ENCODE measurements at regions not wholly inside any gene's neighbourhood (a gene's known extent, or its start where the extent isn't known, plus 50 kb on each side); places are given as distances from the start of the nearest gene placed in this dataset.

DNA sequence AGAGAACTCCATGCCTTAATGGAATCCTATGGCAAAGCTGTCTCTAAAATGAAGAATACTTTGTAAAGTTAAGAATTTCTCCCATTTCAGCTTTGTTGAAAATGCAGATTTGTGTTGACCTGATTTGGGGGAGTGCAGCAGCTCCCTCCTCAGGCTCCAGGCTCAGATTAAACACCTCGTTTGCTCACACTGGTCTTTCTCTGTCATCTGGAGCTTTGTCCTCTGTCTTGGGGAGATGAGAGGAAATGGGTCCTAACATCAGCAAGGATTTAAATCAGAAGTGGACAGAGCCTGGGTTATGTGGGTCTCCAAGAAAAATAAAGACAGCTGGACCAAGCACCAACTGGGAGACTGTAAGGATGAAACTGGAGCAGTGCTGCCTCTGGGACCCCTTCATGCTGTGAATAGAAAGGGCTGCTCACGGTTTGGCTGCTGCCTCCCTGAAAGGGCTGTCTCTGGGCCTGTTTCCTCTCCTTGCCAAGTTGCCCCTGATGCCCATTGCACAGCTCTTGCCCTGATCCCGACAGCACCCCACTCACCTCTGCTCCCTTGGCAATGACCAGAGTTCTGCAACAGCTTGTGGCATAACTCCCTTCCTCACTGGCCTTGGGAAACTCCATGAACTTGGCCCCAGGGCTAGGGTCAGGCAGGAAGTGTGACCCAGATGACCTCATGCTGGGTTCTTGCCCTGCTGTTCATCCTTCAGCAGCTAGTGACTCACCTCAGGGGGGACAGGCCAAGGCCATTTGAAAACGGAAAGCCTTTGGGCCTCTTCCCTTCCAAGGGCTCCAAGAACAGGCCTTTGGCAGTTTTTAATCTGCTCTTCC, 197.2 kb downstream of the CYP26B1 start:
- DNase-seq (ENCODE audit: low spot score) (no peak), ATAC-seq (no peak)
- H3K27ac Mint-ChIP-seq, result no peak overlapping the region
- H3K4me1 Mint-ChIP-seq (ENCODE audit: low read depth in 2 of 2), result no peaks in the 10 kb centered on the region
- H3K9me3 Mint-ChIP-seq, result peaks cover 3% of the 10 kb centered on the region
- H3K27me3 Mint-ChIP-seq, result peaks cover 8 to 34% of the 10 kb centered on the region in 2 donors
- H3K4me3 Mint-ChIP-seq, result no peak overlapping the region
- H3K36me3 Mint-ChIP-seq, result no peaks in the 10 kb centered on the region

DNA sequence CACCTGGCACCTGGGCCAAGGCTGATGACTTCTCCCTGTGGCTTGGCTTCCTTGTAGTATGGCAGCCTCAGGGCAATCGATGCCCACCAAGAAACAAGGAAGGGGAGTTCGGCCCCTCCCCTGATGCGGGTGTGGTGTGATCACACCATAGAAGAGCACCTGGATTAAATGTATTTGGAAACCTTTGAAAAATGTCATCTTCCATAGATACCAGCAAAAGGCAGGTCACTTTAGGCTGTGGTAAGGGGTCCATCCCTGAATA, 198.2 kb downstream of the CYP26B1 start:
- ATAC-seq, result peak in 1 of 2 donors; percentile 7
- Mint-ChIP-seq H3K27ac (no peak overlapping the region), H3K4me3 (no peak overlapping the region), H3K27me3 (peaks cover 6 to 27% of the 10 kb centered on the region in 2 donors), H3K36me3 (no peaks in the 10 kb centered on the region), H3K4me1 (ENCODE audit: low read depth in 2 of 2) (no peaks in the 10 kb centered on the region), H3K9me3 (no peaks in the 10 kb centered on the region)
- no peak for DNase-seq (ENCODE audit: low spot score)

DNA sequence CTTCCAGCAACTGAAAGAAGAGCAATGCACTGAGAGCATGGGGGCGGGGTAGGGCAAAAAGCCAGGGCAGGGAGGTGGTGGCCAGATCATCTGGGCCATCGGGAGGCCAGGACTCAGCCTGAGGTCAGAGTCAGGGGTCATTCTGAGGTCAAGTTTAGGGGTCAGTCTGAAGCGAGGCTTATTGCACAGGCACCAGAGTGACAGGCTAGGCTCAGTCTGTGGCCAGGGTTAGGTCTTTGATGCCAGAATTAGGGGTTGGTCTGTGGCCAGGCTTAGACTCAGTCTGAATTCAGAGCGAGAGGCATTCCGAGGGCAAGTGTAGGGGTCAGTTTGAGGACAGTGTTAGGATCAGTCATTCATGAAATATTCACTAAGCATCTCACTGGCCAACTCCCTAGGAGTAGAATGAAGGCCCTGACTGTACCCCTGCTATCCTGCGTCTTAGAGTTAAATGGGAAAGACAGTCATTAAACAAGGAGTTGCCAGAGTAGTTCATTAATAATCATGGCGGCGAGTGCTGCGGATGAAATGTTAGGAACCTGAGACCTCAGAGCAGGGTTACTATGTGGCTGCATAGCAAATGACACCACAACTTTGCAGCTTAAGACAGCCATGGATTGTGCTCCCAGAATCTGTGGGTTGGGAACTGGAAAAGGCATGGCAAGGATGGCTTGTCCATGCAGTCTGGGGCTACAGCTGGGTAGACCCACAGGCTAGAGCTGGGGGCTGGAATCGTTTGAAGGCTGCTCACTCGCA, 198.7 kb downstream of the CYP26B1 start:
- ATAC-seq, result peak in 1 of 2 donors; percentile 18
- H3K4me1 Mint-ChIP-seq (ENCODE audit: low read depth in 2 of 2), result no peaks in the 10 kb centered on the region
- peaks cover 3 to 24% of the 10 kb centered on the region in 2 donors for H3K27me3 Mint-ChIP-seq
- H3K9me3 Mint-ChIP-seq, result no peaks in the 10 kb centered on the region
- H3K4me3 Mint-ChIP-seq, result no peak overlapping the region
- no peaks in the 10 kb centered on the region for H3K36me3 Mint-ChIP-seq
- H3K27ac Mint-ChIP-seq, result no peak overlapping the region
- DNase-seq (ENCODE audit: low spot score), result no peak

DNA sequence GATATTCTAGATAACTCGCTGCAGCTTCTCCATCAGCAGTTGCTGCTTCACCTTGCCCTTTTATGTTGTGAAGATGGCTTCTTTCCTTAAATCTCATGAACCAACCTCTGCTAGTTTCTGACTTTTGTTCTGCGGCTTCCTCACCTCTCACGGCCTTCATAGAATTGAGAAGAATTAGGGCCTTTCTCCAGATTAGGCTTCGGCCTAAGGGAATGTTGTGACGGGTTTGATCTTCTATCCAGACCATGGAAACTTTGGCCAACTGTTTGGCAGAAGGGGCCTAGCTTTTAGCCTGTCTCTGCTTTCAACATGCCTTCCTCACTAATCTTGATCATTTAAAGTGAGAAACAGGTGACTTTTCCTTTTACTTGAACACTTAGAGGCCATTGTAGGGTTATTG, 199.9 kb downstream of the CYP26B1 start:
- Mint-ChIP-seq H3K9me3 (no peaks in the 10 kb centered on the region), H3K36me3 (no peaks in the 10 kb centered on the region), H3K4me3 (no peak overlapping the region), H3K27me3 (peaks cover 3 to 18% of the 10 kb centered on the region in 2 donors), H3K27ac (no peak overlapping the region), H3K4me1 (ENCODE audit: low read depth in 2 of 2) (no peaks in the 10 kb centered on the region)
- DNase-seq (ENCODE audit: low spot score) (no peak), ATAC-seq (no peak)

DNA sequence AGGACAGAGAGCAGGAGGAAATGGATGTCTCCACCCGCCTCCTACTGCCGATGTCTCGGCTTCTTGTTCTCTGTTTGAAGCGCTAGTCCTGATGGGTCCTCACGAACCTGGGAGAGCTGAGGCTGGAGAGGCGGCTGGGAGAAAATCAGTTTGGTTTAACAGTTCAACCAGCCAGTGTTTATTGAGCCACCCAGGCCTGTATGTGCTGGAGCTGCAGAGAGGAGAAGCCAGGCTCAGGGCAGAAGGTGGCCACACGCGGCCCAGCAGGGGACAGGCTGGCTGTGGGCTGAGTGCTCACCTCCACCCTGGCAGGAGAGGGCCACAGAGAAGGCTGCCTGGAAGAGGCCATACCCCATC, 202.1 kb downstream of the CYP26B1 start:
- no peaks in the 10 kb centered on the region for H3K4me1 Mint-ChIP-seq (ENCODE audit: low read depth in 2 of 2)
- H3K9me3 Mint-ChIP-seq, result no peaks in the 10 kb centered on the region
- ATAC-seq, result no peak
- no peak for DNase-seq (ENCODE audit: low spot score)
- H3K27ac Mint-ChIP-seq, result no peak overlapping the region
- H3K4me3 Mint-ChIP-seq, result no peak overlapping the region
- peaks cover 6 to 16% of the 10 kb centered on the region in 2 donors for H3K27me3 Mint-ChIP-seq
- H3K36me3 Mint-ChIP-seq, result no peaks in the 10 kb centered on the region

DNA sequence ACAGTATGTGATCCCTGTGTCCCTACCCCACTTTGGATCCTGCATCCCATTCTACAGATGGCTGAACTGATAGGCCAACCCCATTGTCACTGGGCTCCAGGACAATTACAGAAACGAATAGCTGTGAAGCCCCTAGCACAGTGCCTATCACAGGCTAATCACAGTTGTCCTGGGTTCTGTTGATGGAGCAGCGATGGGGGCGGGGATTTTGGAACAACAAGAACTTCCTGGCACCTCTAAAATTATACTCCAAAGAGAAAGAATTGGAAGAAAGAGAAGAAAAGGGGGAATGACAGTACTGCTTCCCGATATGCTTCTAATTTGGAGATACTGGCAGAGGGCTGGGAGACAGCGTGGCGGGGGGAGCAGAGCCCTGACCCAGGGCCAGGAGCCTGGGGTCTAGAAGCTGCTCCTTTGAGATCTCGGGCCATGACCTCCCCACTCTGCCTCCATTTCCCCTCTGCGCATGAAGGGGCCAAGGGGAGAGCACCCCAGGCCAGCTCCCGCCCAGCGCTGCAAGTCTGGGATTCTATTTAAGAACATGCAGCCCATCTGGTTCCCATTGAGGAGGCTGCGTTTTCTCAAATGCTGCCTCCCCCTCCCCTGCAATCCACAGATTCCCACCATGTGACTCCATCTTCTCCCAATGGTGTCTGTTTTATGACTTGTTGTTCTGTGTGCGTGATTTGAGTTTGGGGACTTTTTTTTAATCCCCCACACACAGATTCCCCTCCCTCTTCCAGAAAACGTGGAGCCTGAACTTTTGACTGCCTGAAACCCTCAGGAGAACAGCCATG, 202.7 kb downstream of the CYP26B1 start:
- no peak overlapping the region for H3K27ac Mint-ChIP-seq
- H3K4me1 Mint-ChIP-seq (ENCODE audit: low read depth in 2 of 2), result no peaks in the 10 kb centered on the region
- H3K27me3 Mint-ChIP-seq, result peaks cover 6 to 16% of the 10 kb centered on the region in 2 donors
- DNase-seq (ENCODE audit: low spot score) (no peak), ATAC-seq (no peak)
- no peaks in the 10 kb centered on the region for H3K36me3 Mint-ChIP-seq
- H3K4me3 Mint-ChIP-seq, result no peak overlapping the region
- no peaks in the 10 kb centered on the region for H3K9me3 Mint-ChIP-seq

DNA sequence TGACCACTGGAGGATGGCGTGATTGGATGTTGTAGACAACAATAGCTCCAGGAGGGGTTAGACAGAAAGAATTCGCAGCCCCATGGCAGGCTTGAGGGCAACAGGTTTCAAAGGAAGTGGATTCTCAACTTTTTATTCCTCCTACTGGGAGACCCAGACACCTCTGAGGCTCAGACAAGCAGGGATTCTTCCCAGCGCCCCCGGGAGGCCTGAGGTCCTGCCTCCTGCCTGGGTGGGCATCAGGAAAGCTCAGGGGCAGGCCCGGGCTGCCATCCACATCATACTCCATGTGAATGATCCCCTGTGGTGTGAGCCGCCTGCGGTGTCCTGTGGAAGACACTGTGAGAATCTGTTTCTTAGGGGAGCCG, 203.5 kb downstream of the CYP26B1 start:
- H3K9me3 Mint-ChIP-seq, result no peaks in the 10 kb centered on the region
- H3K36me3 Mint-ChIP-seq, result no peaks in the 10 kb centered on the region
- no peak overlapping the region for H3K27ac Mint-ChIP-seq
- no peaks in the 10 kb centered on the region for H3K4me1 Mint-ChIP-seq (ENCODE audit: low read depth in 2 of 2)
- no peak overlapping the region for H3K4me3 Mint-ChIP-seq
- H3K27me3 Mint-ChIP-seq, result peaks cover 6 to 16% of the 10 kb centered on the region in 2 donors
- ATAC-seq (no peak), DNase-seq (ENCODE audit: low spot score) (no peak)

DNA sequence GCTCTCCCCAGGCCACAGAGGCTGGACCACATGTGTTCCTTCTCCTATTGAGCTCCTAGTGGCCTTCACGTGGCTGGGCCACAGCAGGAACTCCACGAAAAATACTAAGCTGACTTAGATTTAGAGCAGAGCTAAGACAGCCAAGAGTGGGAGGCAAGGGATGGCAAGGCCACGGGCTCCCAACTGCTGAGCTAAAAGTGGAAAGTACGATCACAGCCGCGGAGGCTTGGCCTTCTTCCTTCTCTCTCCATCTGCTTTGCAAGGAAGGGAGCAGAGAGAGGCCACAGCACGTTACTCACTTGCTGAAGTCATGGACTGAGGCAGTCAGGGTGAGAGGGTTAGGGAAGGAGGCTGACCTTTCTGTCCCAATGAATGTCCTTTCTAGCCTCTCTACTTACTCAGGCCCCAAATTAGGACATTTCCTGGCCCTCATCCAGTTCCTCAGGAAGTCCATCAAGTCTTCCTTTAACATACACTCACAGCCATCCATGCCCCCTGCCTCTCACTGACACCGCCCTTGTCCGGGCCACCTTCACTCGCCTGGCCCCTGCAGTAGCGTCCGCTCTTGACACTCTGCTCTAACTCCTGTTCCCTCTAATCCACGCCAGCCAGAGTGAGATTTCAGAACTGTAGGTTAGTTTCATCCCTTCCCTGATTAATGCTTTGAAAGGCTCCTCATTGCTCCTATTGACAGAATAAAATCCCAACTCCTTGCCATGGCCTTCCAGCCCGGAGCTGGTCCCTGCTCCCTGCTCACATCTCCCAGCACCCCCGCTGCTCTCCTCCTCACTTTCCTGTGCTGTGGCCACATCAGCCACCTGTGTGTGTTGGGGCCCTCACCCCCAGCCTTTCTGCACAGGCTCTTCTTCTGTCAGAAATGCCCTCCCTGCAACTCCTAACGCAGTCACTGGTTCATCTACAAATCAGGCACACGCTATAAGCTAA, 204.2 kb downstream of the CYP26B1 start:
- Mint-ChIP-seq H3K27ac (no peak overlapping the region), H3K4me3 (no peak overlapping the region), H3K27me3 (peaks cover 4 to 12% of the 10 kb centered on the region in 2 donors), H3K36me3 (no peaks in the 10 kb centered on the region), H3K9me3 (no peaks in the 10 kb centered on the region), H3K4me1 (ENCODE audit: low read depth in 2 of 2) (no peaks in the 10 kb centered on the region)
- no peak for DNase-seq (ENCODE audit: low spot score)
- no peak for ATAC-seq

DNA sequence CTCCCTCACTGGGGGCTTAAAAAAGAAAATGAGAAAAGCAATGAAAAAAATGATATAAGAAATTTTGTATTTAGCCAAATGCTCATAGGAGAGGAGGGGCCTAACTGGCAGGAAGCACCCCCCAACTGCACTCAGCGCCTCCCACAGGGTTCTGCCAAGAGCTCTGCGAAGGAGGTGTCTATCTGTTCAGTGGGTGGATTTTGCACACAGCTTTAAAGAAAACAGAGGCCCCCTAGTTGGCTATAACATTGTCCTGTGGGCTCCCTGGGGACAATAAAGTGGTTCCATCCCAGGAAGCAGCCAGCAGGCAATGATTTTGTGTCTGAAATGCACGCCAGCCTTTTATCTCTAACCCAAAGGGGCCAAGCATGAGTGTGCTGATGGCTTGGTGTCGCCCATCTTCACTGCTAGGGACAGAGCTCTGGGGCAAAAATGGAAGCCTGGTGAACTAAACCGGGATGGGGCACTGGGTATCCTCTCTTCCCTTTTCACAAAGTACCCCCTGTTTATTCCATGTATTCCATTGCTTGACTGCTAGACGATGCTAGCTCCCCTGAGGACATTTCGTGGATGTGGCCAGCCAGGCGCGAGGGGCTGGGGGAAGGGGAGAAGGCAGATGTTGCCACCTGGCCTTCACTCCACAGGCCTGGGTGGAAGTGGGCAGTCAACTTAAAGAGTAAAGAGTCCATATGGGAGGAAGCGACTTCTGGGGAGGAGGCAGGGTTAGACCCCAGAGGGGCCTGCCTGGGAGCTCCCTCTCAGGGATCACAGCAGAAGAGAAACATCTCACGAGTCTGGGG, 205.7 kb downstream of the CYP26B1 start:
- Mint-ChIP-seq H3K36me3 (no peaks in the 10 kb centered on the region), H3K4me1 (ENCODE audit: low read depth in 2 of 2) (no peaks in the 10 kb centered on the region), H3K4me3 (no peak overlapping the region), H3K27ac (no peak overlapping the region), H3K9me3 (no peaks in the 10 kb centered on the region), H3K27me3 (peaks cover 3 to 8% of the 10 kb centered on the region in 2 donors)
- DNase-seq (ENCODE audit: low spot score) (no peak), ATAC-seq (no peak)

DNA sequence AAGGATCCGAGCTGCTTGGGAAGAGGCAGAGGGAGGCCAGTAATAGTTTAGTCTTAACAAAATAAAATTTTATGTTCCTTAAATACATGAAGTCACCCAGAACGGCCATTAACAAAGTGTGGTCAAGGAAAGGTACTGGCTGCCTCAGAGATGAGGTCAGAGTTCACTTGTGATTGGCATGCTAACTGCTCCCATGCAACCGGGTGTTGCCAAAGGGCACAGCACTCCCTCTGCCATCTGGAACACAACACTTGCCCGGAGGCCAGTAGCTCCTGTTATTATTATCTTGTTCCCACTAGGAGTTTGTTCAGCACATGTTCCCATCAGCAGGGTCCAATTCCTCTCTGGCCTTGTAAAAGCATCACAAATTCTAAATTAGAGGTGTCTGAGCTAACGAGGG, 207.0 kb downstream of the CYP26B1 start:
- no peaks in the 10 kb centered on the region for H3K36me3 Mint-ChIP-seq
- H3K27ac Mint-ChIP-seq, result no peak overlapping the region
- ATAC-seq (no peak), DNase-seq (ENCODE audit: low spot score) (no peak)
- H3K4me3 Mint-ChIP-seq, result no peak overlapping the region
- H3K27me3 Mint-ChIP-seq, result peaks cover 3 to 8% of the 10 kb centered on the region in 2 donors
- H3K9me3 Mint-ChIP-seq, result no peaks in the 10 kb centered on the region
- H3K4me1 Mint-ChIP-seq (ENCODE audit: low read depth in 2 of 2), result no peaks in the 10 kb centered on the region

DNA sequence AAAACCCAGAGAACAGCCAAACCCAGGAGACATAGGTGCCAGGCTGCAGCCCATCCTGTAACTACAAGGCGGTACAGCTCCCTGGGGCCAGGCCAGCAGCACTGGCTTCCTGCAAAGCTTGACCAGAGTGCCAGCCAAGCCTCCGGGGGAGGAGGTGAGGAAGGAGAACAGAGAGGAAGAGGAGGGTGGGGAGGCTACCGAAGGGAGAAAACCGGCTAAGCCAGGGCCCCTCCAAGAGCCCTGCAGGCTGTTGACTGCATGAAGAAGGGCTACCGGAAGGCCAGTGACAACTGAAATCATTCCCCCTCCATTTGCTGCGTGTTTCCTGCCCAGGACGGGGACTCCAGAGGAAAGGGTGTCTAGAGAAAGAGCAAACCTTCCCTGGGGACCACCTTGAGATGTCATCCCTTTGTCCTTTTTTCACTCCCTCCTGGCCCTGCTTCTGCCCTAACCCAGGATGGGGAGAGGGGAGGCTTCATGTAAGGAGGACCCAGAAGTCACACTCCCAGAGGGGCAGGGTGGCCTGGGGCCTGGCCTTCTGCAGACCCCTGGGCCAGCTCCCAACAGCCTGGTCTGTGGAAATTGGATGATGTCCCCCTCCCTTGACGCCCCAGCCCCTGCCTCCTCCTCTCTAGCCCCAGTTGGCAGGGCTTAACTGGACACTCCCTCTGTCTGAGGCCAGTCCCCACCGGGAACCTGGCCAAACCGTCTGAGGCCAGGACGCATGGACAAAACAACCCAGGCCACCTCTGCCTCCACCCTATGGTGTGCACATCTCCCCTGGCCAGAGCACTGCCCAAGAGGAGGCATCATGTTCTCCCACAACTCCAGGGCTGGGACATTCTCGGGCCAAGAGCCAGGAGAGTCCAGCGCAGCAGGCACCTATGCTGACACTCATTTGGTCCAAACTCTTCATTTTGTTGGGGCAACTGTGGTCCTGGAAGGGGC, 207.8 kb downstream of the CYP26B1 start:
- no peaks in the 10 kb centered on the region for H3K9me3 Mint-ChIP-seq
- no peak overlapping the region for H3K4me3 Mint-ChIP-seq
- H3K4me1 Mint-ChIP-seq (ENCODE audit: low read depth in 2 of 2), result no peaks in the 10 kb centered on the region
- no peak for DNase-seq (ENCODE audit: low spot score)
- H3K27me3 Mint-ChIP-seq, result peaks cover 3 to 8% of the 10 kb centered on the region in 2 donors
- H3K36me3 Mint-ChIP-seq, result no peaks in the 10 kb centered on the region
- H3K27ac Mint-ChIP-seq, result no peak overlapping the region
- ATAC-seq, result no peak

Data from natural killer cell treated with Interleukin-12 subunit alpha and Interleukin-12 subunit beta and Interleukin-15 and Interleukin-18, amount 100 ng/mL, for 72 hours (primary cell).